Keratinocyte (primary cell): ENCODE measurements at regions not wholly inside any gene's neighbourhood (a gene's known extent, or its start where the extent isn't known, plus 50 kb on each side); places are given as distances from the start of the nearest gene placed in this dataset.
"Not testable (repeated sequence)": the region's sequence is repeated elsewhere in the genome, so short reads cannot be mapped to it uniquely, and the experiment has no call there.

Source experiments
- DNase-seq: peaks from one replicate; pipeline ENCODE4 v3.0.0-alpha.2; 2011; ENCODE audit warnings: low read depth, missing footprints, low spot score
- FAIRE-seq: peaks from 2 replicates; lab custom pipeline; 2011; peaks lifted over from hg19 to GRCh38; lab: Jason Lieb, UNC
- H2AFZ ChIP-seq: 2 replicates; pipeline ENCODE4 v1.6.0; 2012; ENCODE audit warnings: low read length, control low read depth, inconsistent platforms; ENCODE audit not compliant: control insufficient read depth
- H3K27ac ChIP-seq: 2 replicates; pipeline ENCODE4 v1.5.1; 2011; ENCODE audit warnings: low read length; ENCODE audit not compliant: control insufficient read depth, insufficient read depth
- H3K27me3 ChIP-seq: 3 replicates; pipeline ENCODE4 v1.6.0; 2011; ENCODE audit warnings: low read length; ENCODE audit not compliant: control insufficient read depth, insufficient read depth; ENCODE audit errors: extremely low read depth
- H3K36me3 ChIP-seq, 2 experiments: 2 replicates in 1 of 2; 3 replicates in 1 of 2; pipeline ENCODE4 v1.5.1; 2011; ENCODE audit warnings: low read length in 2 of 2, mild to moderate bottlenecking in 1 of 2; ENCODE audit not compliant: control insufficient read depth in 2 of 2, insufficient read depth in 2 of 2; ENCODE audit errors: extremely low read depth in 1 of 2
- H3K4me1 ChIP-seq: 3 replicates; pipeline ENCODE4 v1.5.1; 2011; ENCODE audit warnings: low read length; ENCODE audit not compliant: control insufficient read depth, insufficient read depth; ENCODE audit errors: extremely low read depth
- H3K4me2 ChIP-seq: 3 replicates; pipeline ENCODE4 v1.6.0; 2011; ENCODE audit warnings: low read depth, low read length; ENCODE audit not compliant: control insufficient read depth, insufficient read depth; ENCODE audit errors: extremely low read depth
- H3K4me3 ChIP-seq, 3 experiments: fragments of 200-600 bp in 1 of 3; sonication (generic) in 1 of 3; 2 replicates in 2 of 3; 3 replicates in 1 of 3; pipeline ENCODE4 v1.5.1; 2011 to 2016; ENCODE audit warnings: low read length in 3 of 3, mild to moderate bottlenecking in 3 of 3, control low read depth in 2 of 3, inconsistent platforms in 1 of 3, low read depth in 1 of 3, mixed read lengths in 1 of 3, mixed run types in 1 of 3, moderate library complexity in 1 of 3; ENCODE audit not compliant: control insufficient read depth in 2 of 3, insufficient read depth in 2 of 3; ENCODE audit errors: extremely low read depth in 1 of 3
- H3K79me2 ChIP-seq: 2 replicates; pipeline ENCODE4 v1.6.0; 2012; ENCODE audit warnings: low read length; ENCODE audit not compliant: control insufficient read depth, insufficient read depth
- H3K9ac ChIP-seq: 3 replicates; pipeline ENCODE4 v1.6.0; 2011; ENCODE audit warnings: low read length; ENCODE audit not compliant: control insufficient read depth, insufficient read depth; ENCODE audit errors: extremely low read depth
- H3K9me1 ChIP-seq: 3 replicates; pipeline ENCODE4 v1.6.0; 2011; ENCODE audit warnings: low read length; ENCODE audit not compliant: control insufficient read depth, insufficient read depth; ENCODE audit errors: extremely low read depth
- H3K9me3 ChIP-seq: 2 replicates; pipeline ENCODE4 v1.5.1; 2012; ENCODE audit warnings: low read depth, low read length; ENCODE audit not compliant: control insufficient read depth
- H4K20me1 ChIP-seq: 3 replicates; pipeline ENCODE4 v1.6.0; 2011; ENCODE audit warnings: low read length; ENCODE audit not compliant: control insufficient read depth, insufficient read depth; ENCODE audit errors: extremely low read depth
- CTCF ChIP-seq, 3 experiments: IDR thresholded peaks in 1 of 3; conservative IDR thresholded peaks in 1 of 3; optimal IDR thresholded peaks in 1 of 3; 2 replicates in 2 of 3; 3 replicates in 1 of 3; pipeline versions ENCODE3 to v1.5.1; 2011; ENCODE audit warnings: low read length in 3 of 3, mild to moderate bottlenecking in 3 of 3, moderate library complexity in 2 of 3, control low read depth in 1 of 3, inconsistent platforms in 1 of 3; ENCODE audit not compliant: insufficient read depth in 2 of 3; ENCODE audit errors: extremely low read depth in 1 of 3
- EZH2 ChIP-seq: IDR thresholded peaks from one replicate; pipeline ENCODE4 v1.6.1; 2012; ENCODE audit warnings: inconsistent platforms, mild to moderate bottlenecking, low read length, moderate library complexity
- dilution Hi-C: fragments of 300-500 bp; cut with MboI; formaldehyde crosslinking; loops from one replicate; pipeline ENCODE4 v1.7.0; 2020; ENCODE audit warnings: low sequenced_read_pairs; ENCODE audit not compliant: extremely low pct_ligation_motif_present

- no peak for FAIRE-seq
- Histone ChIP-seq H3K9me1 (no peaks in the 10 kb centered on the region), H3K4me3 (no peak overlapping the region), H3K9ac (no peak overlapping the region), H3K79me2 (no peaks in the 10 kb centered on the region), H3K36me3 (no peaks in the 10 kb centered on the region), H3K27me3 (no peaks in the 10 kb centered on the region), H4K20me1 (no peaks in the 10 kb centered on the region), H3K4me2 (no peak overlapping the region), H2AFZ (no peak overlapping the region), H3K9me3 (no peaks in the 10 kb centered on the region), H3K4me1 (no peaks in the 10 kb centered on the region), H3K27ac (no peak overlapping the region)
- DNase-seq = no peak
- no peak for TF ChIP-seq CTCF (optimal IDR thresholded peaks at IDR 0.05 in 1 of 3, IDR thresholded peaks at IDR 0.05 in 1 of 3, conservative IDR thresholded peaks at IDR 0.05 in 1 of 3; ENCODE audit: extremely low read depth in 1 of 3, insufficient read depth in 2 of 3, low read length in 3 of 3)
- no peak for TF ChIP-seq EZH2
- dilution Hi-C loops = no loop called here
These were observed 476.8 kb downstream of the SHISA9 start for GRCh38 chr16:13378151-13378550.

- no peak overlapping the region for H3K4me2 ChIP-seq
- no peaks in the 10 kb centered on the region for H4K20me1 ChIP-seq
- H3K27ac ChIP-seq = no peak overlapping the region
- no peaks in the 10 kb centered on the region for H3K79me2 ChIP-seq
- dilution Hi-C loops = no loop called here
- TF ChIP-seq EZH2 = no peak
- no peak for TF ChIP-seq CTCF (optimal IDR thresholded peaks at IDR 0.05 in 1 of 3, IDR thresholded peaks at IDR 0.05 in 1 of 3, conservative IDR thresholded peaks at IDR 0.05 in 1 of 3; ENCODE audit: extremely low read depth in 1 of 3, insufficient read depth in 2 of 3, low read length in 3 of 3)
- no peaks in the 10 kb centered on the region for H3K9me3 ChIP-seq
- H2AFZ ChIP-seq = no peak overlapping the region
- FAIRE-seq (no peak), DNase-seq (no peak)
- H3K36me3 ChIP-seq = no peaks in the 10 kb centered on the region
- no peaks in the 10 kb centered on the region for H3K27me3 ChIP-seq
- no peaks in the 10 kb centered on the region for H3K4me1 ChIP-seq
- no peak overlapping the region for H3K4me3 ChIP-seq
- no peaks in the 10 kb centered on the region for H3K9me1 ChIP-seq
- H3K9ac ChIP-seq = no peak overlapping the region
These were observed 477.9 kb downstream of the SHISA9 start for GRCh38 chr16:13379266-13379665.

GRCh38 chr16:13385156-13386040, 484.0 kb downstream of the SHISA9 start:
- DNase-seq, H3K36me3 ChIP-seq, dilution Hi-C loops, FAIRE-seq, H3K27ac ChIP-seq, H3K9me1 ChIP-seq, H2AFZ ChIP-seq, H3K4me2 ChIP-seq, H3K4me1 ChIP-seq, H3K9me3 ChIP-seq, H3K9ac ChIP-seq, H3K27me3 ChIP-seq, H4K20me1 ChIP-seq, H3K79me2 ChIP-seq, H3K4me3 ChIP-seq: not testable (repeated sequence)
